WTC11 (cell line): ENCODE measurements at regions not wholly inside any gene's neighbourhood (a gene's known extent, or its start where the extent isn't known, plus 50 kb on each side); places are given as distances from the start of the nearest gene placed in this dataset.

Experiments
- CDX4 ChIP-seq: fragments of 250-450 bp; sonication (Bioruptor Pico); IDR thresholded peaks from 2 replicates; pipeline ENCODE4 v1.9.0; 2021; ENCODE audit warnings: moderate library complexity, mild to moderate bottlenecking, inconsistent platforms, borderline replicate concordance
- CTCF ChIP-seq: fragments of 200-600 bp; IDR thresholded peaks from 2 replicates; pipeline ENCODE4 v1.8.0; 2022; ENCODE audit warnings: antibody characterized with exemption
- ETV6 ChIP-seq: sonication (generic); formaldehyde crosslinking; IDR thresholded peaks from 2 replicates; pipeline ENCODE4 v1.8.1; 2022; ENCODE audit warnings: mild to moderate bottlenecking, missing genetic modification reagents
- NR1H2 ChIP-seq: sonication (generic); formaldehyde crosslinking; IDR thresholded peaks from 2 replicates; pipeline ENCODE4 v1.9.0; 2021; ENCODE audit warnings: mild to moderate bottlenecking, moderate library complexity, missing genetic modification reagents
- NR3C1 ChIP-seq: sonication (generic); formaldehyde crosslinking; conservative IDR thresholded peaks from 2 replicates; pipeline ENCODE4 v1.8.1; 2023; ENCODE audit warnings: low read depth, mild to moderate bottlenecking, missing genetic modification reagents
- SP1 ChIP-seq: sonication (generic); formaldehyde crosslinking; conservative IDR thresholded peaks from 2 replicates; pipeline ENCODE4 v1.8.1; 2022; ENCODE audit warnings: missing genetic modification reagents
- USF2 ChIP-seq: sonication (generic); formaldehyde crosslinking; IDR thresholded peaks from 2 replicates; pipeline ENCODE4 v1.8.1; 2023; ENCODE audit warnings: mild to moderate bottlenecking, missing genetic modification reagents, moderate library complexity
- ZBTB43 ChIP-seq: sonication (generic); formaldehyde crosslinking; IDR thresholded peaks from 2 replicates; pipeline ENCODE4 v1.8.1; 2023; ENCODE audit warnings: mild to moderate bottlenecking, missing genetic modification reagents
- ZNF121 ChIP-seq: sonication (generic); formaldehyde crosslinking; IDR thresholded peaks from 2 replicates; pipeline ENCODE4 v1.8.0; 2023; ENCODE audit warnings: missing genetic modification reagents
- ZNF281 ChIP-seq: sonication (generic); formaldehyde crosslinking; IDR thresholded peaks from 2 replicates; pipeline ENCODE4 v1.8.0; 2023; ENCODE audit warnings: mild to moderate bottlenecking, missing genetic modification reagents
- TF ChIP-seq, protein P1 (sequence below): sonication (generic); formaldehyde crosslinking; IDR thresholded peaks from 2 replicates; pipeline ENCODE4 v1.8.0; 2022; ENCODE audit warnings: mild to moderate bottlenecking, missing genetic modification reagents
- TF ChIP-seq, protein P2 (sequence below): sonication (generic); formaldehyde crosslinking; IDR thresholded peaks from 2 replicates; pipeline ENCODE4 v1.8.0; 2022; ENCODE audit warnings: mild to moderate bottlenecking, missing genetic modification reagents
- TF ChIP-seq, protein P3 (sequence below): sonication (generic); formaldehyde crosslinking; IDR thresholded peaks from 2 replicates; pipeline ENCODE4 v1.8.1; 2023; ENCODE audit warnings: mild to moderate bottlenecking, missing genetic modification reagents, moderate library complexity

GRCh38 chr4:135122457-135122856 is 920.9 kb upstream of the PABPC4L start:
- TF ChIP-seq CTCF (no peak), ZNF281 (CRISPR knock-in tag) (no peak), NR3C1 (CRISPR knock-in tag) (no peak), SP1 (no peak), ETV6 (CRISPR knock-in tag) (no peak), ZBTB43 (CRISPR knock-in tag) (no peak), USF2 (CRISPR knock-in tag) (no peak), NR1H2 (CRISPR knock-in tag) (no peak), ZNF121 (CRISPR knock-in tag) (no peak), CDX4 (CRISPR knock-in tag) (no peak)
- TF ChIP-seq, protein P1, sequence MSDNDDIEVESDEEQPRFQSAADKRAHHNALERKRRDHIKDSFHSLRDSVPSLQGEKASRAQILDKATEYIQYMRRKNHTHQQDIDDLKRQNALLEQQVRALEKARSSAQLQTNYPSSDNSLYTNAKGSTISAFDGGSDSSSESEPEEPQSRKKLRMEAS (CRISPR knock-in tag): no peak
- TF ChIP-seq, protein P2, sequence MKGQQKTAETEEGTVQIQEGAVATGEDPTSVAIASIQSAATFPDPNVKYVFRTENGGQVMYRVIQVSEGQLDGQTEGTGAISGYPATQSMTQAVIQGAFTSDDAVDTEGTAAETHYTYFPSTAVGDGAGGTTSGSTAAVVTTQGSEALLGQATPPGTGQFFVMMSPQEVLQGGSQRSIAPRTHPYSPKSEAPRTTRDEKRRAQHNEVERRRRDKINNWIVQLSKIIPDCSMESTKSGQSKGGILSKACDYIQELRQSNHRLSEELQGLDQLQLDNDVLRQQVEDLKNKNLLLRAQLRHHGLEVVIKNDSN (CRISPR knock-in tag): no peak
- TF ChIP-seq, protein P3, sequence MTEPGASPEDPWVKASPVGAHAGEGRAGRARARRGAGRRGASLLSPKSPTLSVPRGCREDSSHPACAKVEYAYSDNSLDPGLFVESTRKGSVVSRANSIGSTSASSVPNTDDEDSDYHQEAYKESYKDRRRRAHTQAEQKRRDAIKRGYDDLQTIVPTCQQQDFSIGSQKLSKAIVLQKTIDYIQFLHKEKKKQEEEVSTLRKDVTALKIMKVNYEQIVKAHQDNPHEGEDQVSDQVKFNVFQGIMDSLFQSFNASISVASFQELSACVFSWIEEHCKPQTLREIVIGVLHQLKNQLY (CRISPR knock-in tag): no peak
